NCI-H1417 (cell line): ENCODE measurements at regions not wholly inside any gene's neighbourhood (a gene's known extent, or its start where the extent isn't known, plus 50 kb on each side); places are given as distances from the start of the nearest gene placed in this dataset.
"Not testable (repeated sequence)": the region's sequence is repeated elsewhere in the genome, so short reads cannot be mapped to it uniquely, and the experiment has no call there.

Experiments used
- DNase-seq, 3 experiments: peaks; one replicate each; lab custom pipeline; 2025; lab: John Stamatoyannopoulos, UW

DNA sequence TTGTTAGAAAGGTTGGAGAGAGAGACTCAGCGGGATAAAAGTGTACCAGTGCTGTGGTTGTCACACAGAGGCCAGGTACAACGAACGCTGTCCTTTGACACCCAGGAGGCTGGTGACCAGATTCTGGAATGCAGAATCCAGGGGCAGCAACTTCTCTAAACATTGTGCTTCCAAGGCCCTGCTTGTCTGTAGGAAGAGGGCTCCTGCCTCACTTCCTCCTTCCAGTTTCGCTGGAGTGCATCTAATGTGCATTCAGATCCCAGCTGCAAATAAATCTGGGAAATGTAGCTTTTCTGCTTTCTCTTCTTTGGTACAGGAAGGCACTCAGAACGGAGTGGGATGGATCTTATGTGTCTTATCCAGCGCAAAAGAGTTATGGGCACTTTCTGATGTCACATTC lies 171.8 kb upstream of the ATP5MC3 start:
- no peak for DNase-seq

DNA sequence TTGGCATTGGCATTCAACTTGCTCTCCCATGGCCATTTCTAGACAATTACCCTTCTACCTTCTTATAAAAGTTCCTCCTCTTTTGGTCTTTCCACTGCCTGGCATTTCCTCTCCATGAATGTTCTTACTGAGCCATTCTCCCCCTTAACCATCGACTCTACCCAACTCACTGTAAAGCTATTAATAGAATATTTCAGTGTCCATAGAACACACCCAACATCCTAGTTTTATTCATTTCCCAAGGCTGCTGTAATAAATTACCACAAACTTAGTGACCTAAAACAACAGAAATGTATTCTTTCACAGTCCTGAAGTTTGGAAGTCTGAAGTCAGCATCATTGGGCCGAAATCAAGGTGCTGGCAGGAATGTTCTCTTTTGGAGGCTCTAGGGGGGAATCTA lies 170.0 kb upstream of the ATP5MC3 start:
- no peak for DNase-seq

GRCh38 chr2:175350105-175350504 lies 168.6 kb upstream of the ATP5MC3 start:
- DNase-seq: no peak

GRCh38 chr2:175342085-175342484 lies 160.6 kb upstream of the ATP5MC3 start:
- DNase-seq: no peak

GRCh38 chr2:175330195-175330594 lies 148.7 kb upstream of the ATP5MC3 start:
- no peak for DNase-seq

DNA sequence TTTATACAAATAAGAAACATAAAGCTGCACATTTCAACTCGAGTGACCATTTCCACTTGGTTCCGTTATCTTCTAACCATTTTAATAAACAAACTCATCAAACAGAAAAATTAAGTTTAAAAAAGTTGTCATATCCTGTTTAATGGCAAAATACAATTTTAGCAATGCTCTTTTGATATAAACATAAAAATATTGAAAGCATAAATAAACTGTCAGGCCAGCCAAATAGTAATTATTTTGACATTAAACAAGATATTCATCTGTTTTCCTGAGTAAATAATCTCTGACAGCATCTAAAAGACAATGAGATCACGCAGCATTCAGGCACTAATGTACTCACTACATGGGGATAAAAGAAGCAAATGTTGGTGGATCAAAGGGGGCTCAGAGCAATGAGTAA lies 145.3 kb upstream of the ATP5MC3 start:
- DNase-seq: no peak

- DNase-seq: not testable (repeated sequence)
These were observed 144.7 kb upstream of the ATP5MC3 start for GRCh38 chr2:175326164-175326563.

DNA sequence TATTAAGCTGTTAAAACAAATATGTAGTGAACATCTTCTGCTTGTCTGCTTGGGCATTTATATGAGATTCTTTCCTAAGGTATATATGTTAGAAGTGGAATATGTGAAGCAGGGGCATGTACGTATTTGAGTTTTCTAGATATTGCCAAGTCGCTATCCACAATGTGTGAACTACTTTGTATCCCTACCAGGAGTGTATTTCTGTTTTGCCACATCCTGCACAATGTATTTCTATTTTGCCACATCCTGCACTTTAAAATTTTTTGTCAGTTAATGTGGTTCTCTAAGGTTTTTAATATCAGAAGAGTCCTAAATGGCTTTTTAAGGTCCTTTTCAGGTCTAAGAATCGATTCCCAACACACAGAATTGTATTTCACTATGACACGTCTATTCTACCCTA lies 141.7 kb upstream of the ATP5MC3 start:
- no peak for DNase-seq

DNA sequence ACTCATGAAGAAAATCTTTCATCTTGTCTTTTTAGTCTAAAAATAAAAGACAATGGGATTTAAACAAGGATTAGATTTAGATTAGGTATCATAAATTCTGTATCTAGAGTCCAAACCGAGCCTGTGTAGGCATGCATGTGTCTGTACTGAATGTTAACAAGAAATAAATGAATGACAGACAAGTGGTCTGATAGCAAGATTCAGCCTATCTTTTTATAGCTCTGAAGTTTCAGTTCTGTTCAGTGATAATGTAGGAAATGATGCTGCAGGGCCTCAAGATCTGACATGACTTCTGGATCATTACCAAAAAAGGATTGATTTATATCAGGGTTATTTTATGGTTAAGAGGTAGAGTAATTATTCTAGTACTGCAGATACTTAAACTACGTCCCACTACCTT lies 137.0 kb upstream of the ATP5MC3 start:
- DNase-seq: no peak

DNA sequence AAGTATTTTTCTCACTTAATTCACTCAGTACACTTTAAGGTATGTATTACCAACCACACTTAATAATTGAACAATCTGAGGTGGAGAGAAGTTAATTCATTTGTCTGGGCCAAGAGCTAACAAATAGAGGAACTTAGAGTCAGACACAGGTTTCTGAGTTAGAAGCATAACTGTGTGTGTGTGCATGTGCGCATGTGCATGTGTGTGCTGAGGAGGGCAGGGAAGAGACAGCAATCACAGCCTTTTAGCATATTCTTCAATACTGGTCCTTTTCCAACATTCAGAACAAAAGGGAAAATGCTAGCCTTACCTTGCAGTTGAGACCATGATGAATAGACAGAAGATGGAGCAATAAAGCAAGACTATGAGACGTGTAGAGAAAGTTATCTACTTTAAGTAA lies 136.2 kb upstream of the ATP5MC3 start:
- DNase-seq: no peak

DNA sequence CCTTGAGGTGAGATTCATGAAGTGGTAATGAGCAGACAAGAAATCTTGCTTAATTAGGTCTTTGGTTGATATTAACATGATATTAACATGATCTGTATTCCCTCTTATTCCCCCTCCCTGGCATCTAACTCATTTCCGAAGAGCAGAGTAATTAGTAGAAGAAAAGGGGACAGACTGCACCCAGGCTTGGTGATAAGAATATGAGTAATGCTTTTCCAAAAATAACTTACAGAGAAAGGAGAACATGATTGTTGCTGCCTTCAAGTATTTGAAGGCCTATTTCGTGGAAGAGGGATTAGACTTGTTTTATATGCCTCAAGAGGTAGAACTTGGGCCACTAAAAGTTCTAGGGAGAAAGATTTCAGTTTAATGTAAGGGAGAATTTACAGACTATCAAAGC lies 130.6 kb upstream of the ATP5MC3 start:
- DNase-seq: no peak

GRCh38 chr2:175310813-175311504 lies 129.4 kb upstream of the ATP5MC3 start:
- DNase-seq: no peak

- peak; percentile 0 to 86 (median 62) for DNase-seq
These were observed 128.3 kb upstream of the ATP5MC3 start for GRCh38 chr2:175309799-175310198.

DNA sequence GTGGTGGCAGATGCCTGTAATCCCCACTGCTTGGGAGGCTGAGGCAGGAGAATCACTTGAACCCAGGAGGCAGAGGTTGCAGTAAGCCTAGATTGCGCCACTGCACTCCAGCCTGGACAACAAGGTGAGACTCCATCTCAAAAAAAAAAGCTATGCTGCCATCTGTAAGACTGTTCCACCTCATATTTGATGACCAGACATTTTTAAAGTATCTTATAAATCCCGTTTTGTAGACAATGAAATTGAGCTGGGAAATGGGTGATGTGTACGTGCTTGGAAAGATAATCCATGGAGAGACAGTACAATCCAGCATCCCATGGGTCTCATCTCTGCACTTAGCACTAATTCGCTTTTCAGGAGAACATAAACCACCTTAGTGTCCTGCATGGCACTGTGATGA lies 126.5 kb upstream of the ATP5MC3 start:
- DNase-seq: no peak

- DNase-seq: no peak
These were observed 123.0 kb upstream of the ATP5MC3 start for GRCh38 chr2:175304541-175304940.

DNA sequence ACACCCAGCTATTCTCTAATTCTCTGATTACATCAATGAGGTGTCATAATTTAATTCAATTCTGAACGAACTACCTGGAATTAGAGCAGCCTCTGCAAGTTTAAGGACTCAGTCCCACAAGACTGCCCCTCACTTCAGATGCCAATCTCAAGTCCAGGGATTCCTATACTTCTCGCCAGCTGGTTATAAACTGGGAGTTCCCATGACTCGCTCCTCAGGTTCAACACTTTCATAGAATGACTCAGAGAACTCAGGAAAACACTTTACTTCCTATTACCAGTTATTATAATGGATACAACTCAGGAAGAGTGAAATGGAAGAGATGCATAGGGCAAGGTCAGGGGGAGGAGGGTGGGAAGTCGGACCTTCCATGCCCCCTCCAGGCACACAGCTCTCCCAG lies 112.3 kb upstream of the ATP5MC3 start:
- DNase-seq: no peak

- no peak for DNase-seq
These were observed 111.7 kb upstream of the ATP5MC3 start for GRCh38 chr2:175293195-175293594.

DNA sequence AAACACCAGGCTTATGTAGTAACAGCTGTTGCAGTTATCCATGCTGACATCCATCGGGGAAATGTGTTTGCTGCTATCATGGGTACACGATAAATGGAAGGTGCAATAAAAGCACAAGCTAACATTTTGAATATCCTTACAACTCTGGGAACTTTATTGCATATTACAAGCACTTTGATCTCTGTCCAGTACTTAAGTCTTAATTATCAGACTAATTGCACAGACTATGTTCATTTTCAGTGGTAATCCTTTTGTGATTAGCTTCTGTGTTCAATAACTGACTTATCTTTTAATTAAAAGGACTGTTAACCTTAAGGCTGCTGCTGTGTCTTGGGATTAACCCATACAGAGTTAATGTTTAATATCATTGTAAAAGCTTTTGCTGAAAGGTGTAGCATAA lies 101.4 kb upstream of the ATP5MC3 start:
- no peak for DNase-seq

DNA sequence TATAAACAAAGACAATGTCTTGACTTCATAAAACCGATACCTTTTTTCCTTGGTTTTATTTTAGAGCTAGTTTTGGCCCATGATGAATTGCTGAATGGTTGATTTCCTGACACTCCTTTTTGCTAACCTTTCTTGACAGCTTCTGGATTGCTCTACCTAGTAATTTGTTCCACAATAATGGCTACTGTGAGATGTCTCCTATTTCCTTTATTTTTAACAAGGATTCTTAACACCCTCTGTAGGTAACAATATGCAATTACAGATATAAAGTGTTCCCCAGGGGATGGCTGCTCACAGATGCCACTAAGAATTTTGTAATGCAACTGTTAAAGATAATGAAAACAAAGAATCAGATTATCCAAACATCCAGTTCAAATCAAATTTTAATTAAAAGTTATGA lies 100.8 kb upstream of the ATP5MC3 start:
- peak; percentile 6 to 77 (median 29) for DNase-seq

GRCh38 chr2:175277772-175278171 lies 96.3 kb upstream of the ATP5MC3 start:
- DNase-seq: no peak

DNA sequence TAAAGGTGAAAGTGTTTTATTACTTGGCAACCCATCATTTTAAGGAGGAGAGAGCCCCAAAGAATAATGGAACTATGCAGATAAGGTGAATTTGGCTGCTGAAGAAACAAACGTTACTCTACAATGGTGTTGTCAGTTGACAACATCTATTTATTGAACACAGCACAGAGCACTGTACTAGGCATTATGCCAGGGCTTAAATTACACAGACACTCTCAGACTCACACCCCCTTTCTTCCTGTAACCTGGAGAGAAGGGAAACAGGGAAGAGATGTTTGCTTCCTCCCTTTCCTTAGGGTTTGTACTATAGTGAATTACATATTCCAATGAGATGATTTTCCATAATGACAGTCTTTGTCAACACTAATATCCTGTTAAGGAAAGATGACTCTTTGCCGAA lies 94.0 kb upstream of the ATP5MC3 start:
- peak in 2 of 3 experiments; percentile 5 to 44 for DNase-seq

GRCh38 chr2:175259164-175259563 lies 77.7 kb upstream of the ATP5MC3 start:
- no peak for DNase-seq

DNA sequence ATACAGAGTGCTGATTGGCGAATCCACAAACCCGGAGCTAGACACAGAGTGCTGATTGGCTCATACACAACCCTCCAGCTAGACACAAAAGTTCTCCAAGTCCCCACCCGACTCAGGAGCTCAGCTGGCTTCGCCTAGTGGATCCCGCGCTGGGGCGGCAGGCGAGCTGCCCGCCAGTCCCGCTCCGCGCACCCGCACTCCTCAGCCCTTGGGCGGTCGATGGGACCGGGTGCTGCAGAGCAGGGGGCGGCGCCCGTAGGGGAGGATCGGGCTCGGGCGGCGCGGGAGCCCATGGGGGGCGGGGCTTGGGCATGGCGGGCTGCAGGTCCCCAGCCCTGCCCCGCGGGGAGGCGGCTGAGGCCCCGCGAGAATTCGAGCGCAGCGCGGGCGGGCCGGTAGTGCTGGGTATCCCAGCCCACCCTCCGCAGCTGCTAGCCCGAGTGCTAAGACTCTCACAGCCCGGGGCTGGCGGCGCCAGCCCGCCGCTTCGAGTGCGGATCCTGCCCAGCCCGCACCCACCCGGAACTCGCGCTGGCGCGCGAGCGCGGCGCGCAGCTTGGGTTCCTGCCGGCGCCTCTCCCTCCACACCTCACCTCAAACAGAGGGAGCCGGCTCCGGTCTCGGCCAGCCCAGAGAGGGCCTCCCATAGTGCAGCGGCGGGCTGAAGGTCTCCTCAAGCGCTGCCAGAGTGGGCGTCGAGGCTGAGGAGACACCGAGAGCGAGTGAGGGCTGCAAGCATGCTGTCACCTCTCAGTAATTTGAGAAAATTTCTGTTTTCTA lies 75.5 kb upstream of the ATP5MC3 start:
- no peak for DNase-seq

- DNase-seq: not testable (repeated sequence)
These were observed 74.9 kb upstream of the ATP5MC3 start for GRCh38 chr2:175256391-175256790.
